SK-N-SH (cell line): ENCODE measurements at regions not wholly inside any gene's neighbourhood (a gene's known extent, or its start where the extent isn't known, plus 50 kb on each side); places are given as distances from the start of the nearest gene placed in this dataset.

Experiments
- ELF1 ChIP-seq: IDR thresholded peaks from 2 replicates; pipeline ENCODE4 v1.4.0; 2012
- EP300 ChIP-seq, 2 experiments: IDR thresholded peaks; 2 replicates each; pipeline versions ENCODE4 v1.4.0 to v1.6.1; 2012; ENCODE audit warnings: borderline replicate concordance in 1 of 2, low read depth in 1 of 2, low read length in 1 of 2
- GATA2 ChIP-seq: sonication (generic); formaldehyde crosslinking; IDR thresholded peaks from 2 replicates; pipeline ENCODE4 v1.5.0; 2020; ENCODE audit warnings: mild to moderate bottlenecking, missing genetic modification reagents
- POLR2AphosphoS5 ChIP-seq: IDR thresholded peaks from 2 replicates; pipeline ENCODE4 v1.6.1; 2012; ENCODE audit warnings: low read depth, low read length
- RAD21 ChIP-seq: IDR thresholded peaks from 2 replicates; pipeline ENCODE4 v1.6.1; 2012; ENCODE audit warnings: mild to moderate bottlenecking, low read length
- TCF12 ChIP-seq: IDR thresholded peaks from 2 replicates; pipeline ENCODE4 v1.4.0; 2012
- YY1 ChIP-seq: IDR thresholded peaks from 2 replicates; pipeline ENCODE4 v1.4.0; 2012; ENCODE audit warnings: low read depth, mild to moderate bottlenecking
- TF ChIP-seq, protein P1 (sequence below): fragments of 200-600 bp; sonication (generic); IDR thresholded peaks from 2 replicates; pipeline ENCODE4 v1.6.1; 2017; ENCODE audit warnings: antibody characterized with exemption, mild to moderate bottlenecking, moderate library complexity
- TF ChIP-seq, protein P2 (sequence below): IDR thresholded peaks from 2 replicates; pipeline ENCODE4 v1.4.0; 2012; ENCODE audit warnings: low read depth
- TF ChIP-seq, protein P3 (sequence below): IDR thresholded peaks from 2 replicates; pipeline ENCODE4 v1.6.1; 2012; ENCODE audit warnings: mild to moderate bottlenecking, low read depth, low read length, moderate library complexity

DNA sequence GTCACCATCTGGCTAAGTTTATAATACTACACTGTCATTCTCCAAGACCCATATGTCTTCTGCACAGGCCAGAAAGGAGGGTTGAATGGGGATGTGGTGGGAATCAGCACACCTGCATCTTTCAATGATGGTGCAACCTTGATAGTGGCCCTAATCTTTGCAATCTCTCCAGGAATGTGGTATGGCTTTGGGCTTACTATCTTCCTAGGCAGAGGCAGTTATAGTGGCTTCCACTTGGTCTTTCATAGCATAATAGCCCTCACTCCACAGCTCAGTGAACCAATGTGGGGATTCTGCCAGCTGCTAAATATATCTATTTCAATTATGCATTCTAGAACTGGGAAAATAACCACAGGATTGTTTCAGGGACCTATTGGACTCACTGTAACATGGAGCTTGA, 61.8 kb upstream of the ATP2B1 start:
- TF ChIP-seq, protein P1, sequence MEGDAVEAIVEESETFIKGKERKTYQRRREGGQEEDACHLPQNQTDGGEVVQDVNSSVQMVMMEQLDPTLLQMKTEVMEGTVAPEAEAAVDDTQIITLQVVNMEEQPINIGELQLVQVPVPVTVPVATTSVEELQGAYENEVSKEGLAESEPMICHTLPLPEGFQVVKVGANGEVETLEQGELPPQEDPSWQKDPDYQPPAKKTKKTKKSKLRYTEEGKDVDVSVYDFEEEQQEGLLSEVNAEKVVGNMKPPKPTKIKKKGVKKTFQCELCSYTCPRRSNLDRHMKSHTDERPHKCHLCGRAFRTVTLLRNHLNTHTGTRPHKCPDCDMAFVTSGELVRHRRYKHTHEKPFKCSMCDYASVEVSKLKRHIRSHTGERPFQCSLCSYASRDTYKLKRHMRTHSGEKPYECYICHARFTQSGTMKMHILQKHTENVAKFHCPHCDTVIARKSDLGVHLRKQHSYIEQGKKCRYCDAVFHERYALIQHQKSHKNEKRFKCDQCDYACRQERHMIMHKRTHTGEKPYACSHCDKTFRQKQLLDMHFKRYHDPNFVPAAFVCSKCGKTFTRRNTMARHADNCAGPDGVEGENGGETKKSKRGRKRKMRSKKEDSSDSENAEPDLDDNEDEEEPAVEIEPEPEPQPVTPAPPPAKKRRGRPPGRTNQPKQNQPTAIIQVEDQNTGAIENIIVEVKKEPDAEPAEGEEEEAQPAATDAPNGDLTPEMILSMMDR, result no peak
- TF ChIP-seq, protein P2, sequence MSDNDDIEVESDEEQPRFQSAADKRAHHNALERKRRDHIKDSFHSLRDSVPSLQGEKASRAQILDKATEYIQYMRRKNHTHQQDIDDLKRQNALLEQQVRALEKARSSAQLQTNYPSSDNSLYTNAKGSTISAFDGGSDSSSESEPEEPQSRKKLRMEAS, result no peak
- TF ChIP-seq RAD21, result no peak
- no peak for TF ChIP-seq POLR2AphosphoS5
- no peak for TF ChIP-seq EP300 (IDR thresholded peaks at IDR 0.05; ENCODE audit: borderline replicate concordance in 1 of 2, low read depth in 1 of 2, low read length in 1 of 2)
- TF ChIP-seq TCF12, result no peak
- TF ChIP-seq ELF1, result no peak
- TF ChIP-seq, protein P3, sequence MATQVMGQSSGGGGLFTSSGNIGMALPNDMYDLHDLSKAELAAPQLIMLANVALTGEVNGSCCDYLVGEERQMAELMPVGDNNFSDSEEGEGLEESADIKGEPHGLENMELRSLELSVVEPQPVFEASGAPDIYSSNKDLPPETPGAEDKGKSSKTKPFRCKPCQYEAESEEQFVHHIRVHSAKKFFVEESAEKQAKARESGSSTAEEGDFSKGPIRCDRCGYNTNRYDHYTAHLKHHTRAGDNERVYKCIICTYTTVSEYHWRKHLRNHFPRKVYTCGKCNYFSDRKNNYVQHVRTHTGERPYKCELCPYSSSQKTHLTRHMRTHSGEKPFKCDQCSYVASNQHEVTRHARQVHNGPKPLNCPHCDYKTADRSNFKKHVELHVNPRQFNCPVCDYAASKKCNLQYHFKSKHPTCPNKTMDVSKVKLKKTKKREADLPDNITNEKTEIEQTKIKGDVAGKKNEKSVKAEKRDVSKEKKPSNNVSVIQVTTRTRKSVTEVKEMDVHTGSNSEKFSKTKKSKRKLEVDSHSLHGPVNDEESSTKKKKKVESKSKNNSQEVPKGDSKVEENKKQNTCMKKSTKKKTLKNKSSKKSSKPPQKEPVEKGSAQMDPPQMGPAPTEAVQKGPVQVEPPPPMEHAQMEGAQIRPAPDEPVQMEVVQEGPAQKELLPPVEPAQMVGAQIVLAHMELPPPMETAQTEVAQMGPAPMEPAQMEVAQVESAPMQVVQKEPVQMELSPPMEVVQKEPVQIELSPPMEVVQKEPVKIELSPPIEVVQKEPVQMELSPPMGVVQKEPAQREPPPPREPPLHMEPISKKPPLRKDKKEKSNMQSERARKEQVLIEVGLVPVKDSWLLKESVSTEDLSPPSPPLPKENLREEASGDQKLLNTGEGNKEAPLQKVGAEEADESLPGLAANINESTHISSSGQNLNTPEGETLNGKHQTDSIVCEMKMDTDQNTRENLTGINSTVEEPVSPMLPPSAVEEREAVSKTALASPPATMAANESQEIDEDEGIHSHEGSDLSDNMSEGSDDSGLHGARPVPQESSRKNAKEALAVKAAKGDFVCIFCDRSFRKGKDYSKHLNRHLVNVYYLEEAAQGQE, result no peak
- TF ChIP-seq YY1, result no peak
- no peak for TF ChIP-seq GATA2
